ENCODE measurements at regions not wholly inside any gene's neighbourhood (a gene's known extent, or its start where the extent isn't known, plus 50 kb on each side); places are given as distances from the start of the nearest gene placed in this dataset.

DNA sequence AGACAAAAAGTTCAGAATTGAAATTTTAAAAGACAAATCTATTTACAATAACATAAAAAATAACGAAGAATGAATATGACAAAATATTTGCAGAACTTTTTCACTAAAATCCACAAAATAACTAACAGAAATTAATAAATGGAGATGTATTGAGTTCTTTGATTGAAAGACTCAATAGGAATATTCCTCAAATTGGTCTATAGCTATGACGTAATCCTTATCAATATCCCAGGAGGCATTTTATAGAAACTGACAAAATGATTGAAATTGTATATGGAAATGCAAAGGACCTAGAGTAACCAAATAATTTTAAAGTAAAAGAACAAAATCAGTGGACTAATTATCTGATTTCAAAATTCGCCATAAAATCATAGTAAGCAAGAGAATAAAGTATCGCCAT, 328.7 kb downstream of the MED10 start:
- TF ChIP-seq POLR2A (IDR thresholded peaks at IDR 0.05) = no peak
- TF ChIP-seq, protein P1, sequence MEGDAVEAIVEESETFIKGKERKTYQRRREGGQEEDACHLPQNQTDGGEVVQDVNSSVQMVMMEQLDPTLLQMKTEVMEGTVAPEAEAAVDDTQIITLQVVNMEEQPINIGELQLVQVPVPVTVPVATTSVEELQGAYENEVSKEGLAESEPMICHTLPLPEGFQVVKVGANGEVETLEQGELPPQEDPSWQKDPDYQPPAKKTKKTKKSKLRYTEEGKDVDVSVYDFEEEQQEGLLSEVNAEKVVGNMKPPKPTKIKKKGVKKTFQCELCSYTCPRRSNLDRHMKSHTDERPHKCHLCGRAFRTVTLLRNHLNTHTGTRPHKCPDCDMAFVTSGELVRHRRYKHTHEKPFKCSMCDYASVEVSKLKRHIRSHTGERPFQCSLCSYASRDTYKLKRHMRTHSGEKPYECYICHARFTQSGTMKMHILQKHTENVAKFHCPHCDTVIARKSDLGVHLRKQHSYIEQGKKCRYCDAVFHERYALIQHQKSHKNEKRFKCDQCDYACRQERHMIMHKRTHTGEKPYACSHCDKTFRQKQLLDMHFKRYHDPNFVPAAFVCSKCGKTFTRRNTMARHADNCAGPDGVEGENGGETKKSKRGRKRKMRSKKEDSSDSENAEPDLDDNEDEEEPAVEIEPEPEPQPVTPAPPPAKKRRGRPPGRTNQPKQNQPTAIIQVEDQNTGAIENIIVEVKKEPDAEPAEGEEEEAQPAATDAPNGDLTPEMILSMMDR (IDR thresholded peaks at IDR 0.05) = no peak

Data from Peyer's patch (tissue), 4 donors.